Endothelial cell of umbilical vein (primary cell): ENCODE measurements at regions not wholly inside any gene's neighbourhood (a gene's known extent, or its start where the extent isn't known, plus 50 kb on each side); places are given as distances from the start of the nearest gene placed in this dataset.

Experiments
- BruUV-seq: library from RNA; stranded (reverse); fragments of 400-500 nt; replicated peaks from 2 replicates; lab custom pipeline; 2021; lab: Mats Ljungman, UMichigan
- CTCF ChIA-PET: fragments of 300-600, 350-600 bp; sonication (Branson Sonifier 250); formaldehyde crosslinking; loops from one replicate; lab custom pipeline; 2021; ENCODE audit warnings: antibody characterized with exemption, inconsistent platforms; lab: Charles Lee
- POLR2A ChIA-PET: fragments of 300-600, 350-600 bp; sonication (Branson Sonifier 250); formaldehyde crosslinking; loops from one replicate; lab custom pipeline; 2021; ENCODE audit warnings: antibody characterized with exemption, inconsistent platforms; lab: Charles Lee
- DNase-seq: peaks from one replicate; pipeline ENCODE4 v3.0.0-alpha.2; 2011; ENCODE audit warnings: low read depth, low spot score
- FAIRE-seq: peaks from 2 replicates; lab custom pipeline; 2011; peaks lifted over from hg19 to GRCh38; lab: Jason Lieb, UNC
- H2AFZ ChIP-seq: 2 replicates; pipeline ENCODE4 v1.6.0; 2012; ENCODE audit warnings: low read depth, low read length, control low read depth, inconsistent platforms
- H3K27ac ChIP-seq: 2 replicates; pipeline ENCODE4 v1.5.1; 2011; ENCODE audit warnings: low read depth, mild to moderate bottlenecking, control low read depth, low read length, moderate library complexity; ENCODE audit not compliant: insufficient read depth
- H3K27me3 ChIP-seq, 2 experiments: 2 replicates each; pipeline versions ENCODE4 v1.6.0 to v1.6.1; 2011; ENCODE audit warnings: low read length in 2 of 2, mixed read lengths in 1 of 2; ENCODE audit not compliant: control insufficient read depth in 2 of 2, insufficient read depth in 2 of 2
- H3K36me3 ChIP-seq, 2 experiments: 2 replicates in 1 of 2; 3 replicates in 1 of 2; pipeline ENCODE4 v1.5.1; 2011; ENCODE audit warnings: low read length in 2 of 2, mild to moderate bottlenecking in 1 of 2, moderate library complexity in 1 of 2; ENCODE audit not compliant: control insufficient read depth in 2 of 2, insufficient read depth in 2 of 2; ENCODE audit errors: extremely low read depth in 1 of 2
- H3K4me1 ChIP-seq: 3 replicates; pipeline ENCODE4 v1.5.1; 2011; ENCODE audit warnings: mild to moderate bottlenecking, low read length; ENCODE audit not compliant: control insufficient read depth, insufficient read depth; ENCODE audit errors: extremely low read depth
- H3K4me2 ChIP-seq: 2 replicates; pipeline ENCODE4 v1.6.1; 2011; ENCODE audit warnings: low read length, control low read depth, mixed read lengths; ENCODE audit not compliant: insufficient read depth
- H3K4me3 ChIP-seq, 3 experiments: fragments of 200-600 bp in 1 of 3; sonication (generic), shearing (Covaris generic) in 1 of 3; replicated peaks in 1 of 3; 2 replicates each; pipeline ENCODE4 v1.5.1; 2011 to 2016; ENCODE audit warnings: control low read depth in 3 of 3, low read length in 3 of 3, mild to moderate bottlenecking in 2 of 3, inconsistent platforms in 1 of 3, low read depth in 1 of 3, moderate library complexity in 1 of 3; ENCODE audit not compliant: insufficient read depth in 1 of 3
- H3K79me2 ChIP-seq: 2 replicates; pipeline ENCODE4 v1.6.0; 2012; ENCODE audit warnings: low read length, inconsistent platforms; ENCODE audit not compliant: control insufficient read depth, insufficient read depth
- H3K9ac ChIP-seq: replicated peaks from 2 replicates; pipeline ENCODE3; 2011; ENCODE audit warnings: low read length, control low read depth; ENCODE audit not compliant: insufficient read depth; ENCODE audit errors: extremely low read depth
- H3K9me1 ChIP-seq: replicated peaks from 3 replicates; pipeline ENCODE4 v1.6.0; 2011; ENCODE audit warnings: mild to moderate bottlenecking, low read length; ENCODE audit not compliant: control insufficient read depth, insufficient read depth; ENCODE audit errors: extremely low read depth
- H3K9me3 ChIP-seq: replicated peaks from 2 replicates; pipeline ENCODE4 v1.5.1; 2012; ENCODE audit warnings: low read length, inconsistent platforms; ENCODE audit not compliant: control insufficient read depth, insufficient read depth
- H4K20me1 ChIP-seq: replicated peaks from 2 replicates; pipeline ENCODE3; 2011; ENCODE audit warnings: mild to moderate bottlenecking, low read length; ENCODE audit not compliant: control insufficient read depth, insufficient read depth; ENCODE audit errors: extremely low read depth
- EZH2 ChIP-seq: IDR thresholded peaks from 2 replicates; pipeline ENCODE4 v1.6.1; 2012; ENCODE audit warnings: borderline replicate concordance, low read depth, mild to moderate bottlenecking, moderate library complexity, low read length, inconsistent platforms; ENCODE audit not compliant: severe bottlenecking
- FOS ChIP-seq: IDR thresholded peaks from 2 replicates; pipeline ENCODE4 v1.6.1; 2011; ENCODE audit warnings: mild to moderate bottlenecking, low read length, moderate library complexity, borderline replicate concordance; ENCODE audit not compliant: insufficient read depth
- GATA2 ChIP-seq: IDR thresholded peaks from 2 replicates; pipeline ENCODE4 v1.7.0; 2011; ENCODE audit warnings: low read depth, mild to moderate bottlenecking, moderate library complexity, mixed read lengths, low read length; ENCODE audit not compliant: insufficient read length, insufficient read depth
- JUN ChIP-seq: IDR thresholded peaks from 2 replicates; pipeline ENCODE4 v1.6.1; 2011; ENCODE audit warnings: borderline replicate concordance, low read depth; ENCODE audit not compliant: insufficient read length, insufficient read depth
- MAX ChIP-seq: IDR thresholded peaks from 2 replicates; pipeline ENCODE4 v1.6.1; 2011; ENCODE audit not compliant: insufficient read depth, insufficient read length
- MYC ChIP-seq: IDR thresholded peaks from one replicate; pipeline ENCODE4 v1.6.1; 2011; ENCODE audit warnings: mild to moderate bottlenecking, low read depth, low read length
- POLR2A ChIP-seq: IDR thresholded peaks from 2 replicates; pipeline ENCODE4 v1.6.1; 2012; ENCODE audit warnings: low read depth, mild to moderate bottlenecking, control low read depth, low read length
- POLR2AphosphoS5 ChIP-seq: IDR thresholded peaks from 2 replicates; pipeline ENCODE4 v1.6.1; 2012; ENCODE audit warnings: low read depth, mild to moderate bottlenecking, control low read depth, low read length, moderate library complexity; ENCODE audit not compliant: insufficient read depth
- dilution Hi-C: fragments of 300-500 bp; cut with MboI; formaldehyde crosslinking; loops from one replicate; pipeline ENCODE4 v1.15.0; 2019; ENCODE audit warnings: low sequenced_read_pairs; ENCODE audit not compliant: extremely low pct_ligation_motif_present
- intact Hi-C: fragments of 100-400 bp; cut with micrococcal nuclease; formaldehyde crosslinking; loops from one replicate; pipeline ENCODE4 v1.10.0; 2022
- TF ChIP-seq, protein P1 (sequence below), 2 donors: IDR thresholded peaks; 1 replicate in 1 of 2; 2 replicates in 1 of 2; pipeline ENCODE4 v1.5.1; 2011; ENCODE audit warnings: low read length in 2 of 2, mild to moderate bottlenecking in 2 of 2, moderate library complexity in 2 of 2, control low read depth in 1 of 2, inconsistent platforms in 1 of 2, low read depth in 1 of 2; ENCODE audit not compliant: insufficient read depth in 1 of 2; ENCODE audit errors: extremely low read depth in 1 of 2

- H3K36me3 ChIP-seq = no peaks in the 10 kb centered on the region
- no peaks in the 10 kb centered on the region for H3K4me1 ChIP-seq
- H3K4me2 ChIP-seq = no peak overlapping the region
- no peak overlapping the region for H3K27ac ChIP-seq
- H3K9ac ChIP-seq = no peak overlapping the region
- BruUV-seq = no TSS peak
- H3K4me3 ChIP-seq = no peak overlapping the region
- FAIRE-seq (no peak), DNase-seq (no peak)
- H3K79me2 ChIP-seq = no peaks in the 10 kb centered on the region
- H3K27me3 ChIP-seq = no peaks in the 10 kb centered on the region
- TF ChIP-seq JUN (no peak), MYC (no peak), MAX (no peak), GATA2 (no peak), FOS (no peak), POLR2AphosphoS5 (no peak), POLR2A (no peak), EZH2 (no peak)
- TF ChIP-seq, protein P1, sequence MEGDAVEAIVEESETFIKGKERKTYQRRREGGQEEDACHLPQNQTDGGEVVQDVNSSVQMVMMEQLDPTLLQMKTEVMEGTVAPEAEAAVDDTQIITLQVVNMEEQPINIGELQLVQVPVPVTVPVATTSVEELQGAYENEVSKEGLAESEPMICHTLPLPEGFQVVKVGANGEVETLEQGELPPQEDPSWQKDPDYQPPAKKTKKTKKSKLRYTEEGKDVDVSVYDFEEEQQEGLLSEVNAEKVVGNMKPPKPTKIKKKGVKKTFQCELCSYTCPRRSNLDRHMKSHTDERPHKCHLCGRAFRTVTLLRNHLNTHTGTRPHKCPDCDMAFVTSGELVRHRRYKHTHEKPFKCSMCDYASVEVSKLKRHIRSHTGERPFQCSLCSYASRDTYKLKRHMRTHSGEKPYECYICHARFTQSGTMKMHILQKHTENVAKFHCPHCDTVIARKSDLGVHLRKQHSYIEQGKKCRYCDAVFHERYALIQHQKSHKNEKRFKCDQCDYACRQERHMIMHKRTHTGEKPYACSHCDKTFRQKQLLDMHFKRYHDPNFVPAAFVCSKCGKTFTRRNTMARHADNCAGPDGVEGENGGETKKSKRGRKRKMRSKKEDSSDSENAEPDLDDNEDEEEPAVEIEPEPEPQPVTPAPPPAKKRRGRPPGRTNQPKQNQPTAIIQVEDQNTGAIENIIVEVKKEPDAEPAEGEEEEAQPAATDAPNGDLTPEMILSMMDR (IDR thresholded peaks at IDR 0.05; ENCODE audit: extremely low read depth in 1 of 2, insufficient read depth in 1 of 2, low read depth in 1 of 2, low read length in 2 of 2) = no peak
- ChIA-PET CTCF (no interaction called here), POLR2A (no interaction called here)
- intact Hi-C loops = no loop called here
- no peaks in the 10 kb centered on the region for H4K20me1 ChIP-seq
- no peaks in the 10 kb centered on the region for H3K9me1 ChIP-seq
- no peak overlapping the region for H2AFZ ChIP-seq
- dilution Hi-C loops = no loop called here
- H3K9me3 ChIP-seq = peaks cover 3% of the 10 kb centered on the region
These were observed 1190.2 kb upstream of the AGA start for GRCh38 chr4:178632415-178632814.
